Testis (tissue), 2 donors: ENCODE measurements at regions not wholly inside any gene's neighbourhood (a gene's known extent, or its start where the extent isn't known, plus 50 kb on each side); places are given as distances from the start of the nearest gene placed in this dataset.

Experiments used
- DNase-seq: peaks from one replicate; pipeline ENCODE4 v3.0.0-alpha.2; 2019
- H3K27ac ChIP-seq, 2 donors: fragments of 200-600 bp; sonication (generic); one replicate each; pipeline ENCODE4 v1.5.1; 2019
- H3K27me3 ChIP-seq: fragments of 200-600 bp; sonication (generic); one replicate; pipeline ENCODE4 v1.5.1; 2019
- H3K36me3 ChIP-seq: fragments of 200-600 bp; sonication (generic); one replicate; pipeline ENCODE4 v1.5.1; 2017; ENCODE audit warnings: low read depth; ENCODE audit errors: missing control alignments
- H3K4me1 ChIP-seq: fragments of 200-600 bp; sonication (generic); one replicate; pipeline ENCODE4 v1.5.1; 2019
- H3K4me3 ChIP-seq, 2 donors: fragments of 200-600 bp; sonication (generic); one replicate each; pipeline ENCODE4 v1.5.1; 2017 to 2019
- H3K9me3 ChIP-seq: fragments of 200-600 bp; sonication (generic); one replicate; pipeline ENCODE4 v1.5.1; 2017
- CTCF ChIP-seq, 3 experiments: fragments of 450-650 bp in 2 of 3; fragments of 200-600 bp in 1 of 3; sonication (generic) in 1 of 3; IDR thresholded peaks; one replicate each; pipeline ENCODE4 v1.5.1; 2016 to 2019; ENCODE audit warnings: antibody characterized with exemption in 3 of 3, mild to moderate bottlenecking in 2 of 3, moderate library complexity in 1 of 3
- POLR2A ChIP-seq: fragments of 450-650 bp; IDR thresholded peaks from one replicate; pipeline ENCODE4 v1.6.1; 2017; ENCODE audit warnings: antibody characterized with exemption, mild to moderate bottlenecking, moderate library complexity
- WGBS, 2 donors: methylation state at CpG; one replicate each; pipeline ENCODE4 v1.1.5; 2018; 5-methylcytosine and 5-hydroxymethylcytosine counted together
- intact Hi-C: fragments of 100-400 bp; cut with DNase I; formaldehyde crosslinking; loops from one replicate; pipeline ENCODE4 v1.15.1; 2023; ENCODE audit warnings: low total_unique reads

GRCh38 chr6:91534614-91535013 is 947.7 kb upstream of the MAP3K7 start:
- Histone ChIP-seq H3K9me3 (no peaks in the 10 kb centered on the region), H3K4me3 (no peak overlapping the region), H3K4me1 (no peaks in the 10 kb centered on the region), H3K36me3 (no peaks in the 10 kb centered on the region), H3K27me3 (no peaks in the 10 kb centered on the region), H3K27ac (no peak overlapping the region)
- no peak for TF ChIP-seq POLR2A
- no peak for TF ChIP-seq CTCF (IDR thresholded peaks at IDR 0.05)
- intact Hi-C loops: no loop called here
- DNase-seq: no peak
- WGBS, 2 donors: 76 to 82% methylated on average over 2 of the region's 2 CpGs

- Histone ChIP-seq H3K9me3 (no peaks in the 10 kb centered on the region), H3K36me3 (no peaks in the 10 kb centered on the region), H3K27ac (no peak overlapping the region), H3K27me3 (no peaks in the 10 kb centered on the region), H3K4me1 (no peaks in the 10 kb centered on the region), H3K4me3 (no peak overlapping the region)
- TF ChIP-seq POLR2A: no peak
- TF ChIP-seq CTCF (IDR thresholded peaks at IDR 0.05): no peak
- intact Hi-C loops: no loop called here
- DNase-seq: no peak
- WGBS, 2 donors: 69 to 79% methylated on average over 3 of the region's 3 CpGs
Measured at GRCh38 chr6:91523511-91523910, 936.6 kb upstream of the MAP3K7 start.

GRCh38 chr6:91521999-91522398 is 935.1 kb upstream of the MAP3K7 start:
- no peaks in the 10 kb centered on the region for H3K36me3 ChIP-seq
- DNase-seq: no peak
- no peaks in the 10 kb centered on the region for H3K27me3 ChIP-seq
- no peaks in the 10 kb centered on the region for H3K4me1 ChIP-seq
- H3K9me3 ChIP-seq: no peaks in the 10 kb centered on the region
- no peak overlapping the region for H3K27ac ChIP-seq
- TF ChIP-seq POLR2A (no peak), CTCF (IDR thresholded peaks at IDR 0.05) (no peak)
- intact Hi-C loops: no loop called here
- H3K4me3 ChIP-seq: no peak overlapping the region

- no peak for TF ChIP-seq CTCF (IDR thresholded peaks at IDR 0.05)
- no peak for TF ChIP-seq POLR2A
- WGBS, 2 donors: 87 to 94% methylated on average over 2 of the region's 2 CpGs
- H3K27ac ChIP-seq: no peak overlapping the region
Measured at GRCh38 chr6:91509711-91510110, 922.8 kb upstream of the MAP3K7 start.

GRCh38 chr6:91509039-91509438 is 922.2 kb upstream of the MAP3K7 start:
- 80 to 87% methylated on average over 2 of the region's 2 CpGs for WGBS, 2 donors
- intact Hi-C loops: no loop called here
- TF ChIP-seq CTCF (IDR thresholded peaks at IDR 0.05) (no peak), POLR2A (no peak)
- H3K4me3 ChIP-seq: no peak overlapping the region
- no peaks in the 10 kb centered on the region for H3K9me3 ChIP-seq
- no peak overlapping the region for H3K27ac ChIP-seq
- H3K36me3 ChIP-seq: no peaks in the 10 kb centered on the region
- no peak for DNase-seq
- no peaks in the 10 kb centered on the region for H3K4me1 ChIP-seq
- H3K27me3 ChIP-seq: no peaks in the 10 kb centered on the region

More at GRCh38 chr6:91509711-91510110, 922.8 kb upstream of the MAP3K7 start:
- Histone ChIP-seq H3K4me3 (no peak overlapping the region), H3K4me1 (no peaks in the 10 kb centered on the region), H3K36me3 (no peaks in the 10 kb centered on the region), H3K27me3 (no peaks in the 10 kb centered on the region), H3K9me3 (no peaks in the 10 kb centered on the region)
- DNase-seq: no peak
- intact Hi-C loops: no loop called here
